ENCODE measurements at regions not wholly inside any gene's neighbourhood (a gene's known extent, or its start where the extent isn't known, plus 50 kb on each side); places are given as distances from the start of the nearest gene placed in this dataset.

DNA sequence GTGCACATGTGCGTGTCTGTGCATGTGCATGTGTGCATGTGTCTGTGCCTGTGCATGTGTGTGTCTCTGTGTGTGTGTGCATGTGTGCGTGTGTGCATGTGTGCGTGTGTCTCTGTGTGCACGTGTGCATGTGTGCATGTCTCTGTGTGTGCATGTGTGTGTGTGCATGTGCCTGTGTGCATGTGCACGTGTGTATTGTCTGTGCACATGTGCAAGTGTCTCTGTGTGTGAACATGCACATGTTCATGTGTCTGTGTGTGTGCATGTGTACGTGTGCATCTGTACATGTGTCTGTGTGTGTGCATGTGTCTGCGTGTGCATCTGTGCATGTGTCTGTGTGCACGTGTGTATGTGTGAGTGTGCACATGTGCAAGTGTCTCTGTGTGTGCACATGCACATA lies 277.3 kb downstream of the GALR1 start:
- CTCF ChIA-PET: no interaction called here
- intact Hi-C loops (cut with micrococcal nuclease; ENCODE audit: unreplicated experiment): no loop called here
- peaks cover 38% of the 10 kb centered on the region for H3K9me3 ChIP-seq (ENCODE audit: low read depth, low read length, poor library complexity, severe bottlenecking)
- no peak for DNase-seq (ENCODE audit: low spot score)
- no peaks in the 10 kb centered on the region for H3K36me3 ChIP-seq (ENCODE audit: insufficient read depth, low read length, poor library complexity, severe bottlenecking)
- TF ChIP-seq EZH2 (IDR thresholded peaks at IDR 0.05; ENCODE audit: borderline replicate concordance, low read depth, low read length, poor library complexity, severe bottlenecking): no peak
- TF ChIP-seq, protein P1, sequence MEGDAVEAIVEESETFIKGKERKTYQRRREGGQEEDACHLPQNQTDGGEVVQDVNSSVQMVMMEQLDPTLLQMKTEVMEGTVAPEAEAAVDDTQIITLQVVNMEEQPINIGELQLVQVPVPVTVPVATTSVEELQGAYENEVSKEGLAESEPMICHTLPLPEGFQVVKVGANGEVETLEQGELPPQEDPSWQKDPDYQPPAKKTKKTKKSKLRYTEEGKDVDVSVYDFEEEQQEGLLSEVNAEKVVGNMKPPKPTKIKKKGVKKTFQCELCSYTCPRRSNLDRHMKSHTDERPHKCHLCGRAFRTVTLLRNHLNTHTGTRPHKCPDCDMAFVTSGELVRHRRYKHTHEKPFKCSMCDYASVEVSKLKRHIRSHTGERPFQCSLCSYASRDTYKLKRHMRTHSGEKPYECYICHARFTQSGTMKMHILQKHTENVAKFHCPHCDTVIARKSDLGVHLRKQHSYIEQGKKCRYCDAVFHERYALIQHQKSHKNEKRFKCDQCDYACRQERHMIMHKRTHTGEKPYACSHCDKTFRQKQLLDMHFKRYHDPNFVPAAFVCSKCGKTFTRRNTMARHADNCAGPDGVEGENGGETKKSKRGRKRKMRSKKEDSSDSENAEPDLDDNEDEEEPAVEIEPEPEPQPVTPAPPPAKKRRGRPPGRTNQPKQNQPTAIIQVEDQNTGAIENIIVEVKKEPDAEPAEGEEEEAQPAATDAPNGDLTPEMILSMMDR (conservative IDR thresholded peaks at IDR 0.05; ENCODE audit: low read depth, low read length): no peak
- no TSS peak for BruUV-seq (replicated peaks)
- H3K4me3 ChIP-seq (ENCODE audit: low read depth, low read length, poor library complexity, severe bottlenecking): no peak overlapping the region
- POLR2A ChIA-PET (ENCODE audit: low non-redundant PET): no interaction called here
- no peaks in the 10 kb centered on the region for H3K4me1 ChIP-seq (ENCODE audit: insufficient read depth, low read length, poor library complexity, severe bottlenecking)
- no peaks in the 10 kb centered on the region for H3K27me3 ChIP-seq (replicated peaks; ENCODE audit: insufficient read depth, low read depth, low read length, poor library complexity)
- no peak overlapping the region for H3K27ac ChIP-seq (ENCODE audit: low read depth, low read length, poor library complexity, severe bottlenecking)

DNA sequence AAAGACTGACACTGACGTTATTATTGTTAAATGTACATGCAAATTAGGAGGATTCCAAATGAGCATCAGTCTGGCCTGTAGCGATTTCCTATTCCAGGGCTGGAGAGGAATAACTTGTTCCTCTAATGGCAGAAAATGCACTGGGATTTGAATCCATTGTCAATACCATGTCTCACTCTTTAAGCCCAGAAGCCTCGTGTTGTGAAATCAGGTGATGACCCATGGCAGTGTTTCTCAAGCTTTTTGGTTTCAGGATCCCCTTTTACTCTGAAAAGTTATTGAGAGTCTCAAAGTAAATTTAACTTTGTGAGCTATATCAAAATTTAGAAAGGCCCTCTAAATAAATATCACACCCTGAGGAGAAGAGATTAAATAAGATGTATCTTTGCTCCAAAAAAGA lies 279.2 kb downstream of the GALR1 start:
- CTCF ChIA-PET: no interaction called here
- Histone ChIP-seq H3K4me1 (ENCODE audit: insufficient read depth, low read length, poor library complexity, severe bottlenecking) (no peaks in the 10 kb centered on the region), H3K4me3 (ENCODE audit: low read depth, low read length, poor library complexity, severe bottlenecking) (no peak overlapping the region), H3K36me3 (ENCODE audit: insufficient read depth, low read length, poor library complexity, severe bottlenecking) (no peaks in the 10 kb centered on the region), H3K27me3 (replicated peaks; ENCODE audit: insufficient read depth, low read depth, low read length, poor library complexity) (no peaks in the 10 kb centered on the region), H3K27ac (ENCODE audit: low read depth, low read length, poor library complexity, severe bottlenecking) (no peak overlapping the region), H3K9me3 (ENCODE audit: low read depth, low read length, poor library complexity, severe bottlenecking) (peaks cover 28% of the 10 kb centered on the region)
- TF ChIP-seq EZH2 (IDR thresholded peaks at IDR 0.05; ENCODE audit: borderline replicate concordance, low read depth, low read length, poor library complexity, severe bottlenecking): no peak
- TF ChIP-seq, protein P1 (conservative IDR thresholded peaks at IDR 0.05; ENCODE audit: low read depth, low read length): no peak
- no TSS peak for BruUV-seq (replicated peaks)
- intact Hi-C loops (cut with micrococcal nuclease; ENCODE audit: unreplicated experiment): no loop called here
- DNase-seq (ENCODE audit: low spot score): no peak
- POLR2A ChIA-PET (ENCODE audit: low non-redundant PET): no interaction called here

DNA sequence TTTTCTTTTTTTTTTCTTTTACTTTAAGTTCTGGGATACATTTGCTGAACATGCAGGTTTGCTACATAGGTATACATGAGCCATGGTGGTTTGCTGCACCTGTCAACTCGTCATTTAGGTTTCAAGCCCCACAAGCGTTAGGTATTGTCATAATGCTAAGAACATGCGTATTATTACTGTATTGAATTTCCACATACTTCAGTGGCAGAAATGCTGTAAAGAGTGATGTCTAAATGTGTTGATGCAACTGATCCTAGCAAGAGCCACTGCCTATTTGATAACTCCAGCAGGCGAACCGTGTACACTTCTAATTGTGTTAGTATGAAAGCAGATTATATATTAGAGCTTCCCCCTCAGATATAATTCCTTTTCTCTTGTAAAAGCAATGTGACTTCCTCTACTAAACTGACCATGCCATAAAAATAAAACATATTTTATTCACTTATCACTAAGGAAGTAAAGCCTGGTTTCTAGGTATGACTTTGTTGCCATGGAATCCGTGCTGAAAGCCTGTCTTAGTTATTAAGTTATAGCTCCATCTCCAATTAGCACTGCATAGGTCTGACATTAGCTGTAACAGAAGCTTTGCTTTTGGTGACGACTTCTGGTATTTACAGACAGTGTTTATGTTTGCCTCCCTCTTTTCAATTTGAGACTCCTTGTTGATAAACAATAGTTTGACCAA lies 280.0 kb downstream of the GALR1 start:
- intact Hi-C loops (cut with micrococcal nuclease; ENCODE audit: unreplicated experiment): no loop called here
- POLR2A ChIA-PET (ENCODE audit: low non-redundant PET): no interaction called here

More for the DNA sequence above, 280.0 kb downstream of the GALR1 start:
- no peak overlapping the region for H3K4me3 ChIP-seq (ENCODE audit: low read depth, low read length, poor library complexity, severe bottlenecking)
- no peak overlapping the region for H3K27ac ChIP-seq (ENCODE audit: low read depth, low read length, poor library complexity, severe bottlenecking)
- no peak for DNase-seq (ENCODE audit: low spot score)
- TF ChIP-seq, protein P1 (conservative IDR thresholded peaks at IDR 0.05; ENCODE audit: low read depth, low read length): no peak
- no peak for TF ChIP-seq EZH2 (IDR thresholded peaks at IDR 0.05; ENCODE audit: borderline replicate concordance, low read depth, low read length, poor library complexity, severe bottlenecking)
- no TSS peak for BruUV-seq (replicated peaks)
- H3K9me3 ChIP-seq (ENCODE audit: low read depth, low read length, poor library complexity, severe bottlenecking): peaks cover 28% of the 10 kb centered on the region
- H3K27me3 ChIP-seq (replicated peaks; ENCODE audit: insufficient read depth, low read depth, low read length, poor library complexity): no peaks in the 10 kb centered on the region
- H3K36me3 ChIP-seq (ENCODE audit: insufficient read depth, low read length, poor library complexity, severe bottlenecking): no peaks in the 10 kb centered on the region
- CTCF ChIA-PET: no interaction called here
- no peaks in the 10 kb centered on the region for H3K4me1 ChIP-seq (ENCODE audit: insufficient read depth, low read length, poor library complexity, severe bottlenecking)
